ENCODE measurements at regions not wholly inside any gene's neighbourhood (a gene's known extent, or its start where the extent isn't known, plus 50 kb on each side); places are given as distances from the start of the nearest gene placed in this dataset.

DNA sequence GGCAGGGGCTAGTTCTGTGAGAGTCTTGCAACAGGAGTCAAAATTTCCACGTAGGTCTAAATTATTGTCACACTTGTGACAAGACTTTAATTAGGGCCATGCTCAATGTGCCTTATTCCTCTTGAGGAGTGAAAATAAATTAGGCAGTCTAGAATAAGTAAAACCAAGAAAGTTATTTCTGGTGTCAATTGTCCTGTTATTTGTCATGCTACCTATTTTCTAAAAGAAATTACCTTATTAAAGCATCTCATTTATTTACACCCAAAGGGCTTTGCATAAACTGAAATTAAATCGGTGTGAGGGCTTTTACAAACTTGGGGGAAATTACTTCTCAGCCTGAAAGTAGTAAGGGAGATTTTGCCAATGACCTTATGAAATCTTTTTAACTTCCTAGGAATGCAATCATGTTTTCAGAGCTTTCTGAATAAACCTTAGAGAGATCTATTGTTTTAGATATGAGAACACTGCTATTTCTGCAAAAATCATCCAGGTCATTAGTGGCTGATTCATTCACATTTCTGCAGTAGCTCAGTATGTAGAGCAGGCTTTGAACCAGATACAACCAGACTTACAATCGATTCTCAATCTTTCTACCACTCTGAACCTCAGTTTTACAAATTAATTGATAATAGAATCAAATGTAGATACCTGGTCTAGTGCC lies 221.2 kb upstream of the SAMSN1 start:
- TF ChIP-seq, protein P1, sequence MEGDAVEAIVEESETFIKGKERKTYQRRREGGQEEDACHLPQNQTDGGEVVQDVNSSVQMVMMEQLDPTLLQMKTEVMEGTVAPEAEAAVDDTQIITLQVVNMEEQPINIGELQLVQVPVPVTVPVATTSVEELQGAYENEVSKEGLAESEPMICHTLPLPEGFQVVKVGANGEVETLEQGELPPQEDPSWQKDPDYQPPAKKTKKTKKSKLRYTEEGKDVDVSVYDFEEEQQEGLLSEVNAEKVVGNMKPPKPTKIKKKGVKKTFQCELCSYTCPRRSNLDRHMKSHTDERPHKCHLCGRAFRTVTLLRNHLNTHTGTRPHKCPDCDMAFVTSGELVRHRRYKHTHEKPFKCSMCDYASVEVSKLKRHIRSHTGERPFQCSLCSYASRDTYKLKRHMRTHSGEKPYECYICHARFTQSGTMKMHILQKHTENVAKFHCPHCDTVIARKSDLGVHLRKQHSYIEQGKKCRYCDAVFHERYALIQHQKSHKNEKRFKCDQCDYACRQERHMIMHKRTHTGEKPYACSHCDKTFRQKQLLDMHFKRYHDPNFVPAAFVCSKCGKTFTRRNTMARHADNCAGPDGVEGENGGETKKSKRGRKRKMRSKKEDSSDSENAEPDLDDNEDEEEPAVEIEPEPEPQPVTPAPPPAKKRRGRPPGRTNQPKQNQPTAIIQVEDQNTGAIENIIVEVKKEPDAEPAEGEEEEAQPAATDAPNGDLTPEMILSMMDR (IDR thresholded peaks at IDR 0.05) = no peak
- TF ChIP-seq POLR2AphosphoS5 (IDR thresholded peaks at IDR 0.05) = no peak
